Right lobe of liver (tissue), 4 donors: ENCODE measurements at regions not wholly inside any gene's neighbourhood (a gene's known extent, or its start where the extent isn't known, plus 50 kb on each side); places are given as distances from the start of the nearest gene placed in this dataset.

Source experiments
- CTCF ChIP-seq, 4 donors: fragments of 200-600 bp in 3 of 4; fragments of 450-650 bp in 1 of 4; IDR thresholded peaks; one replicate each; pipeline versions ENCODE4 v1.5.1 to v1.8.0; 2016 to 2022; ENCODE audit warnings: antibody characterized with exemption in 4 of 4, mild to moderate bottlenecking in 2 of 4
- POLR2A ChIP-seq: fragments of 450-650 bp; IDR thresholded peaks from one replicate; pipeline ENCODE4 v1.6.1; 2017; ENCODE audit warnings: antibody characterized with exemption, mild to moderate bottlenecking
- donor health status: DM: no; HTN: no; CAD: no.
- donor health status: DM: no; HTN: no; CAD: no.
- donor health status: DM: no; HTN: yes; CAD: no.

- TF ChIP-seq CTCF (IDR thresholded peaks at IDR 0.05) (no peak), POLR2A (no peak)
These were observed 124.8 kb upstream of the TMEM72 start for GRCh38 chr10:44786286-44786850.
